Mesodermal cell (in vitro differentiated cells): ENCODE measurements at regions not wholly inside any gene's neighbourhood (a gene's known extent, or its start where the extent isn't known, plus 50 kb on each side); places are given as distances from the start of the nearest gene placed in this dataset.

ENCODE experiments used
- H3K27ac ChIP-seq: 2 replicates; pipeline ENCODE4 v1.7.0; 2013; ENCODE audit warnings: mild to moderate bottlenecking, low read depth, low read length, moderate library complexity; ENCODE audit not compliant: severe bottlenecking
- H3K36me3 ChIP-seq: 2 replicates; pipeline ENCODE4 v1.7.1; 2013; ENCODE audit warnings: mild to moderate bottlenecking, low read length, moderate library complexity; ENCODE audit not compliant: control insufficient read depth, insufficient read depth
- H3K4me1 ChIP-seq: one replicate; pipeline ENCODE4 v1.7.1; 2013; ENCODE audit warnings: mild to moderate bottlenecking, low read length; ENCODE audit not compliant: insufficient read depth, control insufficient read depth, poor library complexity, severe bottlenecking
- H3K4me3 ChIP-seq: 2 replicates; pipeline ENCODE4 v1.7.0; 2013; ENCODE audit warnings: low read length, control low read depth, mild to moderate bottlenecking; ENCODE audit not compliant: insufficient read depth, poor library complexity, severe bottlenecking; ENCODE audit errors: extremely low read depth
- H3K9me3 ChIP-seq: 2 replicates; pipeline ENCODE4 v1.7.1; 2013; ENCODE audit warnings: mild to moderate bottlenecking, low read length, moderate library complexity; ENCODE audit not compliant: control insufficient read depth
- WGBS, 2 experiments: methylation state at CpG; one replicate each; pipeline ENCODE4 v1.1.5; 2013; ENCODE audit warnings: missing lambda C conversion rate in 2 of 2; ENCODE audit not compliant: insufficient coverage in 2 of 2; 5-methylcytosine and 5-hydroxymethylcytosine counted together

GRCh38 chr9:26539867-26540493 lies 352.6 kb downstream of the CAAP1 start:
- WGBS, 2 experiments, result 92 to 95% methylated on average over 6 of the region's 6 CpGs

GRCh38 chr9:26537211-26537610 lies 355.4 kb downstream of the CAAP1 start:
- WGBS, 2 experiments, result 90% methylated on average over 2 of the region's 4 CpGs; no CpG with 5 or more reads in 1 of the 2 experiments
- Histone ChIP-seq H3K4me1 (peaks cover 4% of the 10 kb centered on the region), H3K36me3 (no peaks in the 10 kb centered on the region), H3K4me3 (no peak overlapping the region), H3K9me3 (no peaks in the 10 kb centered on the region), H3K27ac (no peak overlapping the region)

More at GRCh38 chr9:26539867-26540493, 352.6 kb downstream of the CAAP1 start:
- Histone ChIP-seq H3K36me3 (no peaks in the 10 kb centered on the region), H3K4me1 (peaks cover 4% of the 10 kb centered on the region), H3K4me3 (no peak overlapping the region), H3K27ac (no peak overlapping the region), H3K9me3 (no peaks in the 10 kb centered on the region)

- H3K36me3 ChIP-seq, result no peaks in the 10 kb centered on the region
- H3K4me3 ChIP-seq, result no peak overlapping the region
- H3K27ac ChIP-seq, result no peak overlapping the region
- WGBS, 2 experiments, result 67 to 83% methylated on average over 1 of the region's 1 CpG
- no peaks in the 10 kb centered on the region for H3K9me3 ChIP-seq
- H3K4me1 ChIP-seq, result peaks cover 4% of the 10 kb centered on the region
Measured at GRCh38 chr9:26535151-26535550, 357.5 kb downstream of the CAAP1 start.

GRCh38 chr9:26530841-26531240 lies 361.8 kb downstream of the CAAP1 start:
- WGBS, 2 experiments, result 100% methylated on average over 1 to 2 of the region's 2 CpGs
- H3K4me3 ChIP-seq, result no peak overlapping the region
- no peaks in the 10 kb centered on the region for H3K4me1 ChIP-seq
- no peaks in the 10 kb centered on the region for H3K36me3 ChIP-seq
- no peak overlapping the region for H3K27ac ChIP-seq
- no peaks in the 10 kb centered on the region for H3K9me3 ChIP-seq

- H3K4me3 ChIP-seq, result no peak overlapping the region
- H3K36me3 ChIP-seq, result no peaks in the 10 kb centered on the region
- 100% methylated on average over 2 of the region's 4 CpGs; no CpG with 5 or more reads in 1 of the 2 experiments for WGBS, 2 experiments
- H3K9me3 ChIP-seq, result no peaks in the 10 kb centered on the region
- H3K4me1 ChIP-seq, result no peaks in the 10 kb centered on the region
- no peak overlapping the region for H3K27ac ChIP-seq
Measured at GRCh38 chr9:26527931-26528330, 364.7 kb downstream of the CAAP1 start.

- Histone ChIP-seq H3K27ac (no peak overlapping the region), H3K4me1 (no peaks in the 10 kb centered on the region), H3K4me3 (no peak overlapping the region), H3K9me3 (no peaks in the 10 kb centered on the region), H3K36me3 (no peaks in the 10 kb centered on the region)
- WGBS, 2 experiments, result 100% methylated on average over 1 of the region's 1 CpG; no CpG with 5 or more reads in 1 of the 2 experiments
Measured at GRCh38 chr9:26524267-26524666, 368.3 kb downstream of the CAAP1 start.

GRCh38 chr9:26523577-26523976 lies 369.0 kb downstream of the CAAP1 start:
- H3K27ac ChIP-seq, result no peak overlapping the region
- no peak overlapping the region for H3K4me3 ChIP-seq
- H3K36me3 ChIP-seq, result no peaks in the 10 kb centered on the region
- H3K9me3 ChIP-seq, result no peaks in the 10 kb centered on the region
- no peaks in the 10 kb centered on the region for H3K4me1 ChIP-seq
- 73 to 94% methylated on average over 2 to 3 of the region's 3 CpGs for WGBS, 2 experiments

GRCh38 chr9:26520141-26520540 lies 372.5 kb downstream of the CAAP1 start:
- Histone ChIP-seq H3K27ac (no peak overlapping the region), H3K36me3 (no peaks in the 10 kb centered on the region), H3K4me1 (no peaks in the 10 kb centered on the region), H3K9me3 (no peaks in the 10 kb centered on the region), H3K4me3 (no peak overlapping the region)
- WGBS, 2 experiments, result no CpG with 5 or more reads among the region's 1 CpG

GRCh38 chr9:26516773-26517343 lies 375.7 kb downstream of the CAAP1 start:
- 100% methylated on average over 1 of the region's 1 CpG; no CpG with 5 or more reads in 1 of the 2 experiments for WGBS, 2 experiments
- no peaks in the 10 kb centered on the region for H3K9me3 ChIP-seq
- no peaks in the 10 kb centered on the region for H3K36me3 ChIP-seq
- no peaks in the 10 kb centered on the region for H3K4me1 ChIP-seq
- no peak overlapping the region for H3K27ac ChIP-seq
- no peak overlapping the region for H3K4me3 ChIP-seq

GRCh38 chr9:26513730-26514129 lies 378.9 kb downstream of the CAAP1 start:
- H3K4me3 ChIP-seq, result no peak overlapping the region
- no peaks in the 10 kb centered on the region for H3K36me3 ChIP-seq
- 90 to 95% methylated on average over 2 to 4 of the region's 4 CpGs for WGBS, 2 experiments
- no peaks in the 10 kb centered on the region for H3K4me1 ChIP-seq
- no peaks in the 10 kb centered on the region for H3K9me3 ChIP-seq
- no peak overlapping the region for H3K27ac ChIP-seq

GRCh38 chr9:26510137-26510536 lies 382.5 kb downstream of the CAAP1 start:
- WGBS, 2 experiments, result 80% methylated on average over 1 of the region's 3 CpGs; no CpG with 5 or more reads in 1 of the 2 experiments
- Histone ChIP-seq H3K4me3 (no peak overlapping the region), H3K9me3 (no peaks in the 10 kb centered on the region), H3K27ac (no peak overlapping the region), H3K4me1 (no peaks in the 10 kb centered on the region), H3K36me3 (no peaks in the 10 kb centered on the region)
